Fibroblast of lung (primary cell): ENCODE measurements at regions not wholly inside any gene's neighbourhood (a gene's known extent, or its start where the extent isn't known, plus 50 kb on each side); places are given as distances from the start of the nearest gene placed in this dataset.

ENCODE experiments used
- EZH2 ChIP-seq: IDR thresholded peaks from 2 replicates; pipeline ENCODE4 v1.5.1; 2012; ENCODE audit warnings: low read length, control low read depth, mild to moderate bottlenecking; ENCODE audit errors: missing control alignments
- TF ChIP-seq, protein P1 (sequence below), 2 donors: IDR thresholded peaks in 1 of 2; conservative IDR thresholded peaks in 1 of 2; 1 replicate in 1 of 2; 2 replicates in 1 of 2; pipeline ENCODE4 v1.5.1; 2011 to 2012; ENCODE audit warnings: low read length in 2 of 2, control low read depth in 1 of 2, inconsistent platforms in 1 of 2, low read depth in 1 of 2, mild to moderate bottlenecking in 1 of 2

DNA sequence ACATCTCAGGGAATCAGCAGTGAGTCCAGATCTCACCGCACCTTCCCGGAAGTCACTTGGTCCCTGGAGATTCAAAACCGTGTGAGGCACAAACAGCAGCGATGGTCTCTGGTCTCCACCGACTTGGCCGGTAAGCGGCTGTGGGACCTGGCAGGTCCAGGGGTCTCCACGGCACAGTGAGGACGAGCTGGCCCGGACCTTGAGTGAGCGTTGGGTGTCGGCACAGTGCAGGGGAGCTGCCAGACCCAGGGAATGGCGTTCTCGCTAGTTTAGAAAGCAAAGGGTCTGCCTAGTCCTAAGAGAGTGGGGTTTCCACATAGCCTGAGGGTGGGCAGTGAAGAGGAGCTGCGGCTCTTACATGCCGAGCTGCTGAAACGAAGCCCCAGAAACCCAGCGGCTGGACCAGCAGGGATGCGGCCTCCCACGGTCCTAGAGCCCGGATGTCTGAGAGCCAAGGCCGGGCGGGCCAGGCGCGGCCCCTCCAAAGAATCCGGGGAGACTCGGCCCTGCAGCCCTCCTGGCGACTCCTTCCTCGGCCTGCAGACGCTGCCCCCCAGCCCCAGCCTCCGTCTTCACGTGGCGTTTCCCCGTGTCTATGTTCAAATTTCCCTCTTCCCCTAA, 185.0 kb downstream of the ERMARD start:
- TF ChIP-seq, protein P1, sequence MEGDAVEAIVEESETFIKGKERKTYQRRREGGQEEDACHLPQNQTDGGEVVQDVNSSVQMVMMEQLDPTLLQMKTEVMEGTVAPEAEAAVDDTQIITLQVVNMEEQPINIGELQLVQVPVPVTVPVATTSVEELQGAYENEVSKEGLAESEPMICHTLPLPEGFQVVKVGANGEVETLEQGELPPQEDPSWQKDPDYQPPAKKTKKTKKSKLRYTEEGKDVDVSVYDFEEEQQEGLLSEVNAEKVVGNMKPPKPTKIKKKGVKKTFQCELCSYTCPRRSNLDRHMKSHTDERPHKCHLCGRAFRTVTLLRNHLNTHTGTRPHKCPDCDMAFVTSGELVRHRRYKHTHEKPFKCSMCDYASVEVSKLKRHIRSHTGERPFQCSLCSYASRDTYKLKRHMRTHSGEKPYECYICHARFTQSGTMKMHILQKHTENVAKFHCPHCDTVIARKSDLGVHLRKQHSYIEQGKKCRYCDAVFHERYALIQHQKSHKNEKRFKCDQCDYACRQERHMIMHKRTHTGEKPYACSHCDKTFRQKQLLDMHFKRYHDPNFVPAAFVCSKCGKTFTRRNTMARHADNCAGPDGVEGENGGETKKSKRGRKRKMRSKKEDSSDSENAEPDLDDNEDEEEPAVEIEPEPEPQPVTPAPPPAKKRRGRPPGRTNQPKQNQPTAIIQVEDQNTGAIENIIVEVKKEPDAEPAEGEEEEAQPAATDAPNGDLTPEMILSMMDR (conservative IDR thresholded peaks at IDR 0.05 in 1 of 2, IDR thresholded peaks at IDR 0.05 in 1 of 2; ENCODE audit: low read depth in 1 of 2, low read length in 2 of 2), result no peak
- no peak for TF ChIP-seq EZH2
